CD4-positive, alpha-beta T cell treated with Interleukin-6 for 4 hours (primary cell): ENCODE measurements at regions not wholly inside any gene's neighbourhood (a gene's known extent, or its start where the extent isn't known, plus 50 kb on each side); places are given as distances from the start of the nearest gene placed in this dataset.
"Not testable (repeated sequence)": the region's sequence is repeated elsewhere in the genome, so short reads cannot be mapped to it uniquely, and the experiment has no call there.

Source experiments
- DNase-seq: peaks from one replicate; pipeline ENCODE4 v3.0.0-alpha.2; 2020; ENCODE audit warnings: mixed read lengths

DNA sequence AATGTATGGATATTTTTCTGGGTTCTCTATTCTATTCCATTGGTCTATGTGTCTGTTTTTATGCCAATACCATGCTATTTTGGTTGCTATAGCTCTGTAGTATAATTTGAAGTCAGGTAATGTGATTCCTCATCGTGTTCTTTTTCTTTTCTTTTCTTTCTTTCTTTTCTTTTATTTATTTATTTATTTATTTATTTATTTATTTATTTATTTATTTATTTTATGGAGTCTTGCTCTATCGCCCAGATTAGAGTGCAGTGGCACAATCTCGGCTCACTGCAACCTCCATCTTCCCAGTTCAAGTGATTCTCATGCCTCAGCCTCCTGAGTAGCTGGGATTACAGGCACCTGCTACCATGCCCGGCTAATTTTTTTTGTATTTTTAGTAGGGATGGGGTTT, 315.2 kb downstream of the SV2B start:
- DNase-seq, result not testable (repeated sequence)

DNA sequence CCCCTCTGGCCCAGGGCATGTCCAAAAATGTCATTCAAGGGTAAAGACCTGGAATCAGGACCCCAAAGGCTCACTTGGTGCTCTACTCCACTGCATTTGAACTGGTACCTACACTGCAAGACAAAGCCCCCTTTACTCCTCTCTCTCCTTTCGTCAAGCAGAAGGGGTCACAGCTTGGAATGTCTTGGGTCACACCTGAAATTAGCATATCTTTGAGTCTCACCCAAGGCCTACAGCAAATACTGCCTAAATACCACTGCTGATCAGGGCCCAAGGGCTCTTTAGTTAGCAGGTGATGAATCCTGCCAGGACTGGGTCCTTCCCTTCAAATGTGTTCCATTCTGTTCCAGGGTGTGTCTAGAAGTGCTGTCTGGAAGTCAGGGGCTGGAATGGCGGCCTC, 320.6 kb downstream of the SV2B start:
- DNase-seq, result no peak

DNA sequence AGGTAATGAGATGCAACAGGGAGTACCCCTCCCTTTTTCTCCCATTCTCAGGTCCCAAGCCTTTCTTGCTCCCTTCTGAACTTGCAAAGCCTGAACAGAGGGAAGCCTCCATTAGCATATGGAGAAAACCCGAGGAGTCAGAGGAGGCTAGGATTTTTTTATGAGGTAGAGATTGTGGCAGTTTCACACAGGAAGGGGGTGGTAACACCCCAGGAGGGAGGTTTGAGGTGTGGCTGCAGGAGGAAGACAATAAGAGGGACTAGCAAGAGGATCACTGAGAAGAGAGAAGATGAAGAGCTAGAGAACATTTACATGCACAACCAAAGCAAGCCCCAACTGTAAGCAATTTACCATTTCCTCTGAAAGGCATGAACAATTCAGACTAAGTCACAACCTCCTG, 322.7 kb downstream of the SV2B start:
- DNase-seq, result peak; percentile 8

DNA sequence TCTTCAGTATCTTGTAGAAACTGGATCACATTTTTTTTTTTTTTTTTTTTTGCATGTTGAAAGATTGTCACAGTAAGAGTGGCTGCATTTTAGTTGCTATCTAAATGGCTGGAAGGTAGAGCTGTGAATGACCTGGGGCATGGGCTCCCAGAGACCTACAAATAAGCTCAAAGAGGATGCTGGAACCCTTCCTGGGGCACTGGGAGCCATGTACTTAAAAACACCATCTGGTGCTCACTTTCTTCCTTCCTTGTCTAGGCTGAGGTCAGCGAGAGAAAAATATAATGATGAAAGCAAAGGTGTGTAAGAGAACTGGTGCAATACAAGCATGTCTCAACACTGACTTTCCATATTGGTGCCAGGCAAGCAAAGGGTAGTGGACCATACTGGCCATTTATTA, 323.9 kb downstream of the SV2B start:
- DNase-seq, result no peak

- DNase-seq, result no peak
These were observed 326.4 kb downstream of the SV2B start for GRCh38 chr15:91426412-91426811.

GRCh38 chr15:91429973-91430372, 329.9 kb downstream of the SV2B start:
- DNase-seq, result no peak

- no peak for DNase-seq
These were observed 331.1 kb downstream of the SV2B start for GRCh38 chr15:91431041-91431715.

DNA sequence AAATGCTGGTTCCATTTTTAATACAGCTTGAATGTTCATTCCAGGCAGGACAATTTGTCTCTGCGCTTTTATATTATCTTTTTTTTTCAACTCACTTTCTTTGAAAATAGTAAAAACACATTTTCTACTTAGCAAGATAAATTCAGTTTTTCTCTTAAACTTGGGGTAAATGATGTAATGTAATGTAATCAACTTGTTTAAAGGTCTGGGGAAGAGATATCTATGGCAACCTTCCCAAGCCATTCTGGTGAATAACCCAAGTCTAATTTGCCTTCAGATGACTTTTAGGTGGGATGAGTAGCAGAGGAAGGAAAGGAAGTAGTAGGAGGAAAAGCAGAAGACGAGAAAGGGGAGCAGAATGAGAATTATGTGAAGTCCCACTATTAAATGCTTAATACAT, 335.1 kb downstream of the SV2B start:
- no peak for DNase-seq

- no peak for DNase-seq
These were observed 344.6 kb downstream of the SV2B start for GRCh38 chr15:91444656-91445055.

DNA sequence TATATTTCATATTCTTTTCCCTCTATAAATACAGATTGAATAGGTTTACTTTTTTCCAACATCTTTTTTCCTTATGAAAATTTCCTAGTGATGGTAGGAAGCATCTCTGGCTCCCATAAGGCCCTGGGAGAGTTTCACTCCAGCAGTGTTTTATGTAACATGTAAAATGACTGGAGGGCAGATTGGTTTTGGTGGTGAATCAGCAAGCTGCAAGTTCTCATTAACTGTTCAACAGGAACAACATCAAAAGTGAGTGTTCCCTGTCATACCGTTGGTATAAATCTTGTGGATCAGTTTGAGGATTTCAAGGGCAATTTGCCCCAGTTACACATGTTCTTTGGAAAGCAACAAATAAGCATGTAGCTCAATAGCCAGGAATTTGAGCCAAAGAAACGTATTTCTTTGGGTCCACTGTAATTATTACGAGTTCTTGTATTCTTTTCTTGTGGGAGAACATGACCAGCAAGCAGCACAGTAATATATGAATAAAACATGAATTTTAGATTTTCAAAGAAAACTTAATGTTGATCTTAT, 345.7 kb downstream of the SV2B start:
- DNase-seq, result no peak

GRCh38 chr15:91447991-91448644, 348.1 kb downstream of the SV2B start:
- DNase-seq, result peak; percentile 23

- not testable (repeated sequence) for DNase-seq
These were observed 353.3 kb downstream of the SV2B start for GRCh38 chr15:91453376-91453775.

- DNase-seq, result no peak
These were observed 356.2 kb downstream of the SV2B start for GRCh38 chr15:91456251-91456718.

- DNase-seq, result no peak
These were observed 356.9 kb downstream of the SV2B start for GRCh38 chr15:91456921-91457320.

DNA sequence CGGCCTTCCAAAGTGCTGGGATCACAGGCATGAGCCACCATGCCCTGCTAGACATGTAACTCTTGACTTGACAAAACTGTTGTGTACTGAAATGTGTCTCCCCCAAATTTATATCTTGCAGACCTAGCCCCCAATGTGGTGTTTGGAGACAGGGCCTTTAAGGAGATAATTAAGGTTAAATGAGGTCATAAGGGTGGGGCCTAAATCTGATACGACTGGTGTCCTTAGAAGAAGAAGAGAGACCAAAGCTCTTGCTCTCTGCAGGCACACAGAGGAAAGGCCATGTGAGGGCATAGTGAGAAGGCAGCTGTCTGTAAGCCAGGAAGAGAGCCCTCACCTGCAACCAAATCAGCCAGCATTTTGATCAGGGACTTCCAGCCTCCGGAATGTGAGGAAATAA, 361.3 kb downstream of the SV2B start:
- no peak for DNase-seq

DNA sequence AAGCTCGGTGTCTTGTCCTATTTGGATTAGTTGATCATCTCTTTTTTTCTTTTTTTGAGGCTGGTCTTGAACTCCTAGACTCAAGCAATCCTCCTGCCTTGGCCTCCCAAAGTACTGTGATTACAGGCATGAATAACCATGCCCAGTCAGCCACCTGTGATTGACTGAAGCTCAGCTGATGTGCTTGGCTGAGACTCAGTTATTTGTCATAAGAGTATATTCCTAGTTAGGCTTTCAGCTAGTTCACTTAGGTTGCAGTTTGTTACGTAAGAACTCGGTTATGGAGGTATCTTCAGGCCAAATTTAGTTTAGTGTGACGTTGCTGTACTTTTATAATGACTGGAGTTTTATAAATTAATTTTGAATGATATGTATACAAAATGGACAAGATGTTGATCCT, 365.0 kb downstream of the SV2B start:
- no peak for DNase-seq

GRCh38 chr15:91465696-91466095, 365.6 kb downstream of the SV2B start:
- no peak for DNase-seq

DNA sequence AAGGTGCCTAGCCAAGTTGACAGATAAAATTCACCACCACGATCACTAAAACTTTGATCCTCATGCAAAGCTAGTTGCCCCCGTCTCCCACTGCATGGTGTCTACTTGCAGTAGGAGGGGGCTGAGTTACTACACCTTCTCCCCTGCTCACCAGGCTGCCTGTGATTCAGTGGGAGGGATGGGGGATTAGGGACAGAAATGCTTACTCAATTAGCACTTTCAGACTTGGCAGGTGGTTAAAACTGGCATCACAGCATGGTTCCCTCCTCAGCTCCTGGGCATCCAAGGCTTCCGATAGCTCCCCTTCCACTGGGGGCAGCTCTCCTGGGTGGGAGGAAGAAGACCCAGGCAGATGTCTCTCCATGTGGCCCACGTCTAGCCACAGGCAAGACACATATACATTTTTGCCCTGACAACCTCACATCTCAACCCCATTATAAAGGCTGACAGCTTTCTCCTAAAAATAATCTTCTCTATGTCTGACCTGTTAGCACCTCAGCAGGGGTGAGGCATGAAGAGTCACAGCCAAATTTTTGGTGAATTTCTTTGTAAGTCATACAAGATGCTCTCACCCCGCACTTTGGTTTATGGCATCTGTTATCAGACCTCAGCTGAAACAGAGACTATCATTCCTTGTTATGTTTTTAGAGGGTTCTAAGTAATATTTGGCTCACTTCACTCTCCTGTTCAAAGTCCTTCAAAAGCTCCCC, 369.0 kb downstream of the SV2B start:
- DNase-seq, result no peak

DNA sequence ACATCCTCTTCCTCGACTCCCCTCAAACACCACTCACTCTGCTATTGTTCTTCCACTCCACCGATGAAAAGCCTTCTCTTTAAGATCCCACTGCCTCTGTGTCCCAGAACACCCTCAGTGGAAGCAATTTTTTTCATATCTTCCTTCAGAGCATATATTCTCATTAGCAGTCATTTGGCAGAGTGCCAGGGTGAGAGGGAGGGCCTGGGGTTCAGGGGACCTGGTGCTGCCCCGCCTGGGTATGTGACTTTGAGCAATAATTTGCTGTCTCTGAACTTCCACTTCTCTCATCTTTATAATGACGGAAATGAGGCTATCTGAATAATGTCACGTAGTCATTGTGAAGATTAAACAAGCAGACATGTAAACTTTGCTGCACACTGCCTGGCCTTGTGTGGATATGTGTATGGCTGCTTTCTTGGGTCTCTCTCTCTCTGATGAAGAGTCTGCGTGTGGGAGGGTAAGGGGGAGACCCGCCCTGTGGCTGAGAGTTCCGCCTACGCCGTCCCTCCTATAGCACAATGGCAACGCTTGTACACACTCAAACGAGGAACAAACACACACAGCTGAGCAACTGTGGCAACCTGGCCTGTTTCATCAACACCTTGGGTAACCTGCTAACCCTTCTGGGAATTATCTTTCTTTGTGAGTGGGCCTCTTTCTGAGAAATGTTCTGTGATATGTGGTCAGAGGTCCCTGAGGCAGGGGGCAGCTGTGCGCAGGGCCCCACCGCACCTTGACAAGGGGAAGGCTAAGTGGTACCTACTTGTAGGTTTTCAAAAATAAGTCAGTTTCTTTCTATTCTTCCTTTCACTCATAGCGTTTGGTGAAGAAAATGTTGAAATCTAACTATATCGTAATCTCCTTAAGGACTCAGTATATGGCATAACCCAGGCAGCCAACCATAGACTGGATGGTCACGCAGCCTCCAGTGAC, 369.8 kb downstream of the SV2B start:
- DNase-seq, result peak; percentile 55

DNA sequence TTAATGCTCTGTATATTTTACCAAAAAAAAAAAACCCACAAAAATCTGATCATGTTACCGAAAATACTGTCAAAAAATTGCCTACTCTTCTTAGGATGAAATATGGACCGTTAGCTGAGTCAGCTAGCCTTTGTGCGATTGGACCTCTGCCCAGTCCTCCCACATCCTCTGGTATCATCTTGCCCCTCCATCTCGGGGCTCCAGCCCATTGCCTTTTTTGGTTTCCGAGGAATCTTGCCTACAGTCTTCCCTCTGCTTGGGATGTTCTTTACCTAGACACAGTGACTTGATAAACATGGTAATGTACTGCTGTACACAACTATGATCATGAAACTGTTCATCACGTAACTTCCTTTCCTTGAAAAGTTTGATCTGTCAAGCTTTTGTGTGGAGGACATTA, 371.4 kb downstream of the SV2B start:
- no peak for DNase-seq

DNA sequence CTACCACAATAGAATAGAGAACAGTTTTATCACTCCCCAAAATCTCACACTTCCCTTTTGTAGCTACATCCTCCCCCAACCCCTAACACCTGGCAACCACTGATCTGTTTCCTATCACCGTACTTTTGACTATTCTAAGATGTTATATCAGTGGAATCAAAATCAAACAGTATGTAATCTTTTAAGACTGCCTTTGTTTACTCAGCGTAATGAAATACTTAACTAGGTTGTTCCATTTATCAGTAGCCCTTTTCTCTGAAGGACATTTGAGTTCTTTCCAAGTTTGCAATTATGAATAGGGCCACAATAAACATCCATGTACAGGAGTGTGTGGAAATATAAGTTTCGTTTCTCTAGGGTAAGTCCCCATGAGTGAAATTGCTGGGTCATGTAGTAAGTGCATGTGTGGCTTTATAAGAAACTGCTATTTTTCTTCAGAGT, 372.3 kb downstream of the SV2B start:
- peak; percentile 32 for DNase-seq

DNA sequence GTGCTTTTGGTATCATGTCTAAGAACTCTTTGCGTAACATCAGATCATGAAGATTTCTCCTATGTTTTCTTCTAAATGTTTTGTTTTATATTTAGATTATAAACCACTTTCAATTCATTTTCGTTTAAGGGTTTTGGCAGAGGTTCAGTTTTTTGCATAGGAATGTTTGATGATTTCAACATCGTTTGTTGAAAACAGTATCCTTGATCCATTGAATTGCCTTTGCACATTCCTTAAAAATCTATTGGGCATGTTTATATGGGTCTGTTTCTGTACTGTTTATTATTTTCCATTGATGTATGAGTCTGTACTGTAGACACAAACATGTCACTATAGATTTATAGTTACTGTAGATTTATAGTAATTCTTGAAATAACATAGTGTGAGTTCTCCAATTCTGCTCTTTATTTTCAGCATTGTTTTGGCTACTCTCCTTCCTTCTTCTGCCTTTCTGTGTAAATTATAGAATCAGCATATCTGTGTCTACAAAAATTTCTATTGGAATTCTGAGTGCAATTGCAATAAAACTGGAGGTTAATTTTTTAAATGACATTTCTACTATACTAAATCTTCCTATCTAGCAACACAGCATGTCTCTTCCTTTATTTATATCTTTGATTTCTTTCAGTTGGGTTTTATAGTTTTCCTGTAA, 374.0 kb downstream of the SV2B start:
- DNase-seq, result no peak
